CD4-positive, CD25-positive, alpha-beta regulatory T cell (primary cell): ENCODE measurements at regions not wholly inside any gene's neighbourhood (a gene's known extent, or its start where the extent isn't known, plus 50 kb on each side); places are given as distances from the start of the nearest gene placed in this dataset.

Experiments used
- ATAC-seq, 2 donors: fragments of 150-1000 bp; cut with Tn5 transposase; one replicate each; pipeline ENCODE4 v1.10.0; 2021; ENCODE audit warnings: low read depth in 2 of 2, moderate number of reproducible peaks in 2 of 2, moderate library complexity in 1 of 2
- DNase-seq, 3 donors: peaks; one replicate each; pipeline versions ENCODE4 v3.0.0 to v3.0.0-alpha.2; 2012 to 2022; ENCODE audit warnings: mixed read lengths in 1 of 3
- H3K27ac ChIP-seq: one replicate; pipeline ENCODE4 v1.7.0; 2013; ENCODE audit warnings: mild to moderate bottlenecking, low read length; ENCODE audit not compliant: insufficient read depth, poor library complexity, severe bottlenecking
- H3K27me3 ChIP-seq: one replicate; pipeline ENCODE4 v1.7.0; 2013; ENCODE audit warnings: low read length; ENCODE audit not compliant: control insufficient read depth, insufficient read depth
- H3K36me3 ChIP-seq: one replicate; pipeline ENCODE4 v1.7.0; 2013; ENCODE audit warnings: mild to moderate bottlenecking, low read length, moderate library complexity; ENCODE audit not compliant: control insufficient read depth, insufficient read depth
- H3K4me1 ChIP-seq: 2 replicates; pipeline ENCODE4 v1.7.0; 2013; ENCODE audit warnings: mild to moderate bottlenecking, low read length; ENCODE audit not compliant: insufficient read depth, control insufficient read depth, poor library complexity, severe bottlenecking
- H3K4me3 ChIP-seq: one replicate; pipeline ENCODE4 v1.7.0; 2013; ENCODE audit warnings: low read depth, mild to moderate bottlenecking, low read length, moderate library complexity
- H3K9me3 ChIP-seq, 2 experiments: 1 replicate in 1 of 2; 2 replicates in 1 of 2; pipeline ENCODE4 v1.7.0; 2013; ENCODE audit warnings: low read length in 2 of 2, mild to moderate bottlenecking in 1 of 2, moderate library complexity in 1 of 2; ENCODE audit not compliant: control insufficient read depth in 2 of 2
- H3K27ac Mint-ChIP-seq, 3 donors: one replicate each; pipeline ENCODE4 v1.8.0; 2020 to 2022; ENCODE audit warnings: mild to moderate bottlenecking in 3 of 3, mixed read lengths in 3 of 3, moderate library complexity in 2 of 3
- H3K27me3 Mint-ChIP-seq: one replicate; pipeline ENCODE4 v1.8.0; 2022; ENCODE audit warnings: mild to moderate bottlenecking, mixed read lengths
- H3K36me3 Mint-ChIP-seq: one replicate; pipeline ENCODE4 v1.8.0; 2020; ENCODE audit warnings: mixed read lengths
- H3K4me1 Mint-ChIP-seq, 4 donors: one replicate each; pipeline ENCODE4 v1.8.0; 2020 to 2022; ENCODE audit warnings: mixed read lengths in 4 of 4, mild to moderate bottlenecking in 1 of 4
- H3K4me3 Mint-ChIP-seq, 4 donors: one replicate each; pipeline ENCODE4 v1.8.0; 2020 to 2022; ENCODE audit warnings: mild to moderate bottlenecking in 4 of 4, mixed read lengths in 4 of 4, moderate library complexity in 3 of 4
- H3K9me3 Mint-ChIP-seq, 7 donors: one replicate each; pipeline ENCODE4 v1.8.0; 2020 to 2022; ENCODE audit warnings: mixed read lengths in 7 of 7, mild to moderate bottlenecking in 3 of 7, moderate library complexity in 2 of 7

DNA sequence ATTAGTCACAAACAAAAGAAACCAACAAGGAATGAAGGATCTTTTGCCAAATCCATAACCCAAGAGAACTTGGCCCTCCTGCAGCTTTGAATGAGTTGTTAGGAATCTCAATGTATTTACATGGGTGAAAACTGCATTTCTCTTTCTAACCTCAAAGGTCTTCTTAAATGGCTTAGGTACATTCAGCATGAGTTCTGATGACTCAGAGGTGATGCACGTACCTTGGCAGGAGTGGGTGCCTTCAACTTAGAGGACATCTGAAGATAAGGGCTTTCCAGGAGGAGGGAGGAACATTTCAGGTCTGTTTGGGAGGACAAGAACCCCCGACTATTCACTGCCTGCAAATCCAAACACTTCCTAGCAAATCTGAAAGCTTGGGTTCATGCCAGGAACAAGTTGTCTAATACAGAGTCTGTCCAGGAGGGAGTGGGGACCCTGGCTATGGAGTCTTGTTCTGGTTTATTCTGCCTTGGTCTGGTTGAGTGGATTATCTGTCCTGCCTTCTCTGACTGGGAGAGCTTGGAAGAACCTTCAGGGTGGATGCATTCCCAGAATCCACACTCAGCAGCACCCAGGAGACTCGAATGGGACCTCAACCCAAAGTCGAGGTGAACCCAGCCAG lies 65.7 kb downstream of the IRX2 start:
- H3K36me3 Mint-ChIP-seq, result no peaks in the 10 kb centered on the region
- H3K4me3 ChIP-seq, result no peak overlapping the region
- H3K27me3 ChIP-seq, result no peaks in the 10 kb centered on the region
- peaks cover 4% of the 10 kb centered on the region for H3K27me3 Mint-ChIP-seq
- no peaks in the 10 kb centered on the region for H3K4me1 ChIP-seq
- no peak overlapping the region for H3K4me3 Mint-ChIP-seq
- DNase-seq (no peak), ATAC-seq (no peak)
- no peaks in the 10 kb centered on the region for H3K36me3 ChIP-seq
- H3K4me1 Mint-ChIP-seq, result no peaks in the 10 kb centered on the region
- no peak overlapping the region for H3K27ac Mint-ChIP-seq
- H3K27ac ChIP-seq, result no peak overlapping the region
- H3K9me3 Mint-ChIP-seq, result peaks cover 0 to 12% (median 2%) of the 10 kb centered on the region in 7 donors
- no peaks in the 10 kb centered on the region for H3K9me3 ChIP-seq

- Mint-ChIP-seq H3K9me3 (peaks cover 0 to 12% (median 1%) of the 10 kb centered on the region in 7 donors), H3K4me1 (no peaks in the 10 kb centered on the region), H3K27me3 (peaks cover 4% of the 10 kb centered on the region), H3K4me3 (no peak overlapping the region), H3K27ac (no peak overlapping the region), H3K36me3 (no peaks in the 10 kb centered on the region)
- Histone ChIP-seq H3K36me3 (no peaks in the 10 kb centered on the region), H3K9me3 (no peaks in the 10 kb centered on the region), H3K4me3 (no peak overlapping the region), H3K27me3 (no peaks in the 10 kb centered on the region), H3K4me1 (no peaks in the 10 kb centered on the region), H3K27ac (no peak overlapping the region)
- ATAC-seq, result no peak
- no peak for DNase-seq
These were observed 66.9 kb downstream of the IRX2 start for GRCh38 chr5:2684606-2685005.

- Mint-ChIP-seq H3K4me3 (no peak overlapping the region), H3K4me1 (no peaks in the 10 kb centered on the region), H3K9me3 (peaks cover 0 to 12% (median under 1%) of the 10 kb centered on the region in 7 donors), H3K27me3 (peaks cover 4% of the 10 kb centered on the region), H3K36me3 (no peaks in the 10 kb centered on the region), H3K27ac (no peak overlapping the region)
- ATAC-seq (no peak), DNase-seq (no peak)
- Histone ChIP-seq H3K36me3 (no peaks in the 10 kb centered on the region), H3K27me3 (no peaks in the 10 kb centered on the region), H3K4me3 (no peak overlapping the region), H3K4me1 (no peaks in the 10 kb centered on the region), H3K27ac (no peak overlapping the region), H3K9me3 (no peaks in the 10 kb centered on the region)
These were observed 67.8 kb downstream of the IRX2 start for GRCh38 chr5:2683720-2684119.

DNA sequence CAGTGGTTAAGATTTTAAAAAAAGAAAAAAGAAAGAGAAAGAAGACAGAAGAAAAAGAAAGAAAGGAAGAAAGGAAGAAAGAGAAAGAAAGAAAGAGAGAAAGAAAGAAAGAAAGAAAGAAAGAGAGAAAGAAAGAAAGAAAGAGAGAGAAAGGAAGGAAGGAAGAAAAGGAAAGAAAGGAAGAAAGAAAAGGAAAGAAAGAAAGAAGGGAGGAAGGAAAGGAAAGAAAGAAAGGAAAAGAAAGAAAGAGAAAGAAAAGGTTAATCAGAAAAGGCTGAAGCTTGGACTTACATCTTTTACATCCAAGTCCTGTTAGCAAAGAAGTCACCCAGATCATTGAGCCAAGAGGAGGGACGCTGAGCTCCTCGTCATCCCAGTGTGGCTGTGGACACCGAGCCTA lies 70.0 kb downstream of the IRX2 start:
- H3K27ac Mint-ChIP-seq, result peak overlapping the region in 1 of 3 donors; percentile 64
- DNase-seq, result no peak
- H3K27me3 Mint-ChIP-seq, result peaks cover 4% of the 10 kb centered on the region
- no peaks in the 10 kb centered on the region for H3K4me1 Mint-ChIP-seq
- H3K27me3 ChIP-seq, result no peaks in the 10 kb centered on the region
- ATAC-seq, result no peak
- H3K4me1 ChIP-seq, result no peaks in the 10 kb centered on the region
- H3K36me3 Mint-ChIP-seq, result no peaks in the 10 kb centered on the region
- no peak overlapping the region for H3K4me3 ChIP-seq
- no peaks in the 10 kb centered on the region for H3K9me3 ChIP-seq
- peaks cover 0 to 11% (median 0%) of the 10 kb centered on the region in 7 donors for H3K9me3 Mint-ChIP-seq
- no peak overlapping the region for H3K27ac ChIP-seq
- H3K36me3 ChIP-seq, result no peaks in the 10 kb centered on the region
- H3K4me3 Mint-ChIP-seq, result no peak overlapping the region

DNA sequence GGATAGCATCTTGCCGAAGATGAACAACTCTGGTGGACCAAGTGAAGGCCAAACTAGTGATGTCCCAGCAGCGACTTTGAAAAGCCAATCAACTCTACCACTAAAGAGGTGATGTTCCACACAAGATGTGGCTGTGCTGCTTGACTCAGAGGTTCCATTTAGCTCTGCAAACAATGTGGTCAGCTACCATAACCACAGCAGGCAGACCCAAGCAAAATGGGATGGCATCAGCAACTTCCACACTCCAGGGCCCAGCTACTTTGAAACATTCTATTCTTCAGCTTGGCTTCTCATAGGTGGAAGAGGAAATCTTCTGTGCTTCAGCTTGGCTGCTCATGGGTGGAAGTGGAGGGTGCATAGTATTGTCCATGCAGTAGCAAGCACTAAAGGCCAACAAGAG lies 70.5 kb downstream of the IRX2 start:
- H3K27me3 ChIP-seq, result no peaks in the 10 kb centered on the region
- H3K4me1 ChIP-seq, result no peaks in the 10 kb centered on the region
- Mint-ChIP-seq H3K4me1 (no peaks in the 10 kb centered on the region), H3K36me3 (no peaks in the 10 kb centered on the region), H3K9me3 (peaks cover 0 to 11% (median 1%) of the 10 kb centered on the region in 7 donors), H3K4me3 (no peak overlapping the region), H3K27me3 (peaks cover 4% of the 10 kb centered on the region), H3K27ac (no peak overlapping the region)
- DNase-seq (no peak), ATAC-seq (no peak)
- no peak overlapping the region for H3K27ac ChIP-seq
- H3K4me3 ChIP-seq, result no peak overlapping the region
- H3K36me3 ChIP-seq, result no peaks in the 10 kb centered on the region
- no peaks in the 10 kb centered on the region for H3K9me3 ChIP-seq

GRCh38 chr5:2677689-2678088 lies 73.8 kb downstream of the IRX2 start:
- peaks cover 0 to 6% (median 3%) of the 10 kb centered on the region in 7 donors for H3K9me3 Mint-ChIP-seq
- ATAC-seq (no peak), DNase-seq (no peak)
- H3K4me1 ChIP-seq, result no peaks in the 10 kb centered on the region
- no peaks in the 10 kb centered on the region for H3K27me3 Mint-ChIP-seq
- H3K27ac Mint-ChIP-seq, result no peak overlapping the region
- no peak overlapping the region for H3K4me3 Mint-ChIP-seq
- H3K27me3 ChIP-seq, result no peaks in the 10 kb centered on the region
- H3K36me3 Mint-ChIP-seq, result no peaks in the 10 kb centered on the region
- H3K4me3 ChIP-seq, result no peak overlapping the region
- H3K36me3 ChIP-seq, result no peaks in the 10 kb centered on the region
- no peaks in the 10 kb centered on the region for H3K4me1 Mint-ChIP-seq
- H3K9me3 ChIP-seq, result no peaks in the 10 kb centered on the region
- H3K27ac ChIP-seq, result no peak overlapping the region

GRCh38 chr5:2675548-2675947 lies 75.9 kb downstream of the IRX2 start:
- DNase-seq, result no peak
- Histone ChIP-seq H3K9me3 (no peaks in the 10 kb centered on the region), H3K27ac (no peak overlapping the region), H3K4me1 (no peaks in the 10 kb centered on the region), H3K36me3 (no peaks in the 10 kb centered on the region), H3K4me3 (no peak overlapping the region), H3K27me3 (no peaks in the 10 kb centered on the region)
- Mint-ChIP-seq H3K36me3 (no peaks in the 10 kb centered on the region), H3K4me3 (no peak overlapping the region), H3K27ac (no peak overlapping the region), H3K4me1 (no peaks in the 10 kb centered on the region), H3K27me3 (no peaks in the 10 kb centered on the region), H3K9me3 (peaks cover 0 to 8% (median 3%) of the 10 kb centered on the region in 7 donors)
- ATAC-seq, result no peak

- H3K27ac ChIP-seq, result no peak overlapping the region
- DNase-seq (no peak), ATAC-seq (no peak)
- no peak overlapping the region for H3K4me3 ChIP-seq
- no peak overlapping the region for H3K4me3 Mint-ChIP-seq
- H3K27me3 Mint-ChIP-seq, result no peaks in the 10 kb centered on the region
- H3K36me3 ChIP-seq, result no peaks in the 10 kb centered on the region
- no peaks in the 10 kb centered on the region for H3K27me3 ChIP-seq
- H3K9me3 Mint-ChIP-seq, result peaks cover 0 to 8% (median 3%) of the 10 kb centered on the region in 7 donors
- no peak overlapping the region for H3K27ac Mint-ChIP-seq
- no peaks in the 10 kb centered on the region for H3K4me1 Mint-ChIP-seq
- no peaks in the 10 kb centered on the region for H3K9me3 ChIP-seq
- H3K4me1 ChIP-seq, result no peaks in the 10 kb centered on the region
- no peaks in the 10 kb centered on the region for H3K36me3 Mint-ChIP-seq
These were observed 77.0 kb downstream of the IRX2 start for GRCh38 chr5:2674456-2674855.
